Ovary (tissue), 7 donors: ENCODE measurements at regions not wholly inside any gene's neighbourhood (a gene's known extent, or its start where the extent isn't known, plus 50 kb on each side); places are given as distances from the start of the nearest gene placed in this dataset.
A peak's percentile ranks its signal among the peaks of the same experiment; 100 is the strongest.

Experiments used
- DNase-seq, 5 donors: peaks; one replicate each; pipeline ENCODE4 v3.0.0-alpha.2; 2019 to 2020
- H3K27ac ChIP-seq, 2 donors: fragments of 200-600 bp; one replicate each; pipeline versions ENCODE4 v1.5.1 to v1.8.0; 2019 to 2022
- H3K27me3 ChIP-seq: fragments of 200-600 bp; one replicate; pipeline ENCODE4 v1.8.0; 2022
- H3K36me3 ChIP-seq: fragments of 200-600 bp; sonication (generic); one replicate; pipeline ENCODE4 v1.5.1; 2019
- H3K4me1 ChIP-seq: one replicate; pipeline ENCODE4 v1.8.1; 2013; ENCODE audit warnings: mild to moderate bottlenecking, moderate library complexity; ENCODE audit not compliant: insufficient read depth
- H3K4me3 ChIP-seq: fragments of 200-600 bp; sonication (generic); one replicate; pipeline ENCODE4 v1.5.1; 2017
- H3K9me3 ChIP-seq, 2 donors: fragments of 200-600 bp in 1 of 2; sonication (generic) in 1 of 2; one replicate each; pipeline versions ENCODE4 v1.5.1 to v1.8.1; 2013 to 2019; ENCODE audit warnings: mild to moderate bottlenecking in 1 of 2, moderate library complexity in 1 of 2
- CTCF ChIP-seq, 3 donors: fragments of 450-650 bp in 2 of 3; fragments of 200-600 bp in 1 of 3; IDR thresholded peaks; one replicate each; pipeline versions ENCODE4 v1.5.1 to v1.8.0; 2016 to 2022; ENCODE audit warnings: antibody characterized with exemption in 3 of 3, mild to moderate bottlenecking in 1 of 3
- EP300 ChIP-seq: sonication (generic); formaldehyde crosslinking; IDR thresholded peaks from one replicate; pipeline ENCODE4 v1.6.1; 2017; ENCODE audit warnings: antibody characterized with exemption
- POLR2A ChIP-seq: fragments of 450-650 bp; IDR thresholded peaks from one replicate; pipeline ENCODE4 v1.6.1; 2017; ENCODE audit warnings: antibody characterized with exemption, mild to moderate bottlenecking, moderate library complexity
- WGBS, 3 donors: extraction: QIAGEN DNeasy Blood & Tissue Kit in 1 of 3; methylation state at CpG; one replicate each; pipeline versions ENCODE4 v1.1.5 to v1.1.7; 2013 to 2017; 5-methylcytosine and 5-hydroxymethylcytosine counted together
- intact Hi-C, 4 donors: fragments of 100-400 bp; cut with DNase I; formaldehyde crosslinking; loops; one replicate each; pipeline versions ENCODE4 v1.11.0 to v1.15.1; 2022 to 2023
- donor health status: DM: no; HTN: no; CAD: no; lungs with moderate emphysema.
- donor health status: DM: no; HTN: no; CAD: no.
- donor health status: Bipolar disorder and iron deficiency.
- donor health status: DM: no; HTN: no; CAD: no.
- donor health status: DM: yes; HTN: yes; CAD: no.

DNA sequence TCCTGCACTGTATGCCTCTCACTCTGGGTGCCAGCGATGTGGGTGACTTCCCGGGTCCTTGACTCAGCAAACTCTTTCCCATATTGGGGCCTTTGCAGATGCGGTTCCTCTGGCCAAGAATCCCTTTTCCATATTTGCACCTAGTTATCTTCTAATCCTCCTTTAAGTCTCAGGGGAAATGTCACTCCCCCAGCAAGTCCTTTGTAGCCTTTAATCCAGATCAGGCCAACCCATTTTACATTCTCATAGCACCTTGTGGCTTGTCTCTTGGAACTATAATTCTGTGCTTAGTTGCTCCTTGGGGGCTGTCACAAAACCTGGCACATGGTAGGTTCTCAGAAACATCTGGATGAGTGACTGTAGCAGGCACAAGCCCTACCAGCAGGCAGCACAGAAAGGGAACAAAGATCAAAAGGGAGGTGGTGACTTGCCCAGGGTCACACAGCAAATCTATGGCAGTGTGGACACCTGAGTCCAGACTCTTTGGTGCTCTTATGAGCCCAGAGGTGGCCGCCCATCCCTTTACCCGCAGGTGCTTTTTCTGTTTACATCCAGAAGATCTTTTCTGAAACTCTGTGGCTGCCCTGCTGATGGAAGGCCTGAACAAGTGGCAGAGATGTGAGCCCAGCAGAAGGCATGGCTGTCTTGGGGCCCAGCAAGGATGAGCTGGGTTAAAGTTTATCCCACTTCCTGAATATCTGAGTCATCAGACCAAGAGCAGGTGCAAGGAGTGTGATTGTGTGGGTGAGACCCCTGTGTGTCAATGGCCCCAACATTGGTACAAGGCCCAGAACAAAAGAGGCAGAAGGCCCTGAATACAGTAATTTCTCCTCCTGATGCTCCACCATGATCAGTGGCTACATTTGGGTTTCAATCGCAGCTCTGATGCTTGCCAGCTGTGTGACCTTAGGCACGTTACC, 78.6 kb upstream of the GRK3 start:
- DNase-seq, result no peak
- H3K27ac ChIP-seq, result no peak overlapping the region
- peaks cover 3% of the 10 kb centered on the region for H3K4me1 ChIP-seq
- no peaks in the 10 kb centered on the region for H3K9me3 ChIP-seq
- no peak overlapping the region for H3K4me3 ChIP-seq
- no peaks in the 10 kb centered on the region for H3K36me3 ChIP-seq
- 89 to 94% (median 89%) methylated on average over 7 of the region's 7 CpGs for WGBS, 3 donors
- H3K27me3 ChIP-seq, result no peaks in the 10 kb centered on the region
- TF ChIP-seq CTCF (IDR thresholded peaks at IDR 0.05), result no peak
- no peak for TF ChIP-seq POLR2A
- TF ChIP-seq EP300, result no peak
- intact Hi-C loops, result no loop called here

DNA sequence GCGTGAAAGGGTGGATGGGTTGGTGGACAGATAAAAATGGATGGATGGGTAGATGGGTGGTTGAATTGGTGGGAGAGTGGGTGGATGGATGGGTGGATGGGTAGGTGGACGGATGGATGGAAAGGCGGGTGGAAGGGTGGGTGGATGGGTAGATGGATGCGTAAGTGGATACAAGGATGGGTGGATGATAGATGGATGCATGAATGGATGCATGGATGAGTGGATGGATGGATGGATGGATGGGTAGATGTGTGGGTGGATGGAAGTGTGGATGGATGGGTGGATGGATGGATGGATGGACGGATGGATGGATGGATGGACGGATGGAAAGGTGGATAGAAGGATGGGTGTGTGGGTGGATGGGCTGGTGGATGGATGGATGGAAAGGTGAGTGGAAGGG, 77.0 kb upstream of the GRK3 start:
- TF ChIP-seq POLR2A (no peak), CTCF (IDR thresholded peaks at IDR 0.05) (no peak)
- intact Hi-C loops, result no loop called here
- no peak overlapping the region for H3K27ac ChIP-seq
- H3K4me1 ChIP-seq, result peaks cover 3% of the 10 kb centered on the region
- H3K36me3 ChIP-seq, result no peaks in the 10 kb centered on the region
- no peaks in the 10 kb centered on the region for H3K27me3 ChIP-seq
- no peaks in the 10 kb centered on the region for H3K9me3 ChIP-seq
- H3K4me3 ChIP-seq, result no peak overlapping the region
- WGBS, 3 donors, result 95 to 96% (median 96%) methylated on average over 6 of the region's 6 CpGs
- no peak for DNase-seq

DNA sequence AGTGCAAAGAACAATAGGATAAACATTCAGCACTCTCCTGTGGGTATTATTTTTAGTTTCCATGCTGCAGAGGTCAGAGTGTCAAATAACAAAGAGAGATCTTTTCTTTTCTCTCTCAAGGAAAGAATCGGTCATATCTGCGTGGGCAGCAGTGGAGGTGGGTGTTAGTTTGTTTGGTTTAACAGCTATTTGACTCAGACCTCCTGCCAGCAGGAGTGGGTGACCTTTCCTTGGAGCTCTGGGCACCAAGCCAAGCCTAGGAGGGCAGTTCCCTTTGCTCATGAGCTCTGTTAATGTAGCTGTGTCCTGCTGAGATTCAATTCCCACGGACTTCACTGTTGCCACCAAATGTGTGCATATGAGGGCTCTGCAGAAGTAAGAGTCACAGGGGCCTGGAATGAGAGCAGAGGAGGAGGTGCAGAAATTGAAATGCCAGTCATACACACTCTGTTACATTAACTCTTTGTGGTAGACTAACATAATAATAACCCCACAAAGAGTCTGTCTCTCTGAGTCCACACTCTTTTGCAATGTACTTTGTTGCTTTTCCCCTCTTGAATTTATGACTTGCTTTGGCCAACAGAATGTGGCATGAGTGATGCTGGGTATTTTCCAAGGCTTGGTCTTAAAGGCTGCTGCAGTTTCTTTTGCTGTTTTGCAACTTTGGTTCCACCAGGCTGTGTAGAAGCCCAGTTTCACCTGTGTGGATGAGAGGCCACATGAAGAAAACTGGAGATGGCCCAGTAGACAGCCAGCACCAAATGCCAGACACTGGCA, 76.0 kb upstream of the GRK3 start:
- Histone ChIP-seq H3K4me1 (peaks cover 3% of the 10 kb centered on the region), H3K27ac (no peak overlapping the region), H3K27me3 (no peaks in the 10 kb centered on the region), H3K4me3 (no peak overlapping the region), H3K36me3 (no peaks in the 10 kb centered on the region), H3K9me3 (no peaks in the 10 kb centered on the region)
- 1 to 3% (median 1%) methylated on average over 3 of the region's 3 CpGs for WGBS, 3 donors
- no peak for TF ChIP-seq CTCF (IDR thresholded peaks at IDR 0.05)
- TF ChIP-seq POLR2A, result no peak
- TF ChIP-seq EP300, result no peak
- peak; percentile 43 to 79 (median 69) for DNase-seq
- intact Hi-C loops, result no loop called here

GRCh38 chr22:25489947-25490346, 74.5 kb upstream of the GRK3 start:
- WGBS, 3 donors, result 90 to 97% (median 95%) methylated on average over 1 of the region's 1 CpG
- peaks cover 3% of the 10 kb centered on the region for H3K4me1 ChIP-seq
- H3K27me3 ChIP-seq, result no peaks in the 10 kb centered on the region
- no peak for TF ChIP-seq POLR2A
- no peak for TF ChIP-seq CTCF (IDR thresholded peaks at IDR 0.05)
- TF ChIP-seq EP300, result no peak
- intact Hi-C loops, result no loop called here
- no peak for DNase-seq
- no peak overlapping the region for H3K4me3 ChIP-seq
- H3K9me3 ChIP-seq, result no peaks in the 10 kb centered on the region
- no peaks in the 10 kb centered on the region for H3K36me3 ChIP-seq
- no peak overlapping the region for H3K27ac ChIP-seq
